ENCODE measurements at regions not wholly inside any gene's neighbourhood (a gene's known extent, or its start where the extent isn't known, plus 50 kb on each side); places are given as distances from the start of the nearest gene placed in this dataset.

- no peak for DNase-seq (ENCODE audit: low spot score)
Observed at GRCh38 chr1:5568321-5568720, 423.9 kb downstream of the NPHP4 start.

- DNase-seq (ENCODE audit: low spot score): no peak
Observed at GRCh38 chr1:5567839-5568238, 424.4 kb downstream of the NPHP4 start.

- no peak for DNase-seq (ENCODE audit: low spot score)
Observed at GRCh38 chr1:5566924-5567323, 425.3 kb downstream of the NPHP4 start.

- no peak for DNase-seq (ENCODE audit: low spot score)
Observed at GRCh38 chr1:5565281-5566125, 426.7 kb downstream of the NPHP4 start.

GRCh38 chr1:5564578-5565257 lies 427.5 kb downstream of the NPHP4 start:
- DNase-seq (ENCODE audit: low spot score): no peak

GRCh38 chr1:5563861-5564577 lies 428.2 kb downstream of the NPHP4 start:
- DNase-seq (ENCODE audit: low spot score): no peak

GRCh38 chr1:5562769-5563168 lies 429.5 kb downstream of the NPHP4 start:
- no peak for DNase-seq (ENCODE audit: low spot score)

GRCh38 chr1:5562331-5562730 lies 429.9 kb downstream of the NPHP4 start:
- no peak for DNase-seq (ENCODE audit: low spot score)

- no peak for DNase-seq (ENCODE audit: low spot score)
Observed at GRCh38 chr1:5559078-5559477, 433.1 kb downstream of the NPHP4 start.

- DNase-seq (ENCODE audit: low spot score): no peak
Observed at GRCh38 chr1:5555853-5556252, 436.4 kb downstream of the NPHP4 start.

GRCh38 chr1:5554784-5555183 lies 437.4 kb downstream of the NPHP4 start:
- no peak for DNase-seq (ENCODE audit: low spot score)

GRCh38 chr1:5554111-5554510 lies 438.1 kb downstream of the NPHP4 start:
- no peak for DNase-seq (ENCODE audit: low spot score)

GRCh38 chr1:5552787-5553484 lies 439.3 kb downstream of the NPHP4 start:
- no peak for DNase-seq (ENCODE audit: low spot score)

GRCh38 chr1:5551274-5551975 lies 440.8 kb downstream of the NPHP4 start:
- DNase-seq (ENCODE audit: low spot score): peak; percentile 65

- DNase-seq (ENCODE audit: low spot score): no peak
Observed at GRCh38 chr1:5548266-5548665, 444.0 kb downstream of the NPHP4 start.

GRCh38 chr1:5543235-5543634 lies 449.0 kb downstream of the NPHP4 start:
- no peak for DNase-seq (ENCODE audit: low spot score)

GRCh38 chr1:5532811-5533210 lies 459.4 kb downstream of the NPHP4 start:
- DNase-seq (ENCODE audit: low spot score): peak; percentile 1

- DNase-seq (ENCODE audit: low spot score): peak; percentile 2
Observed at GRCh38 chr1:5526822-5527551, 465.2 kb downstream of the NPHP4 start.

- no peak for DNase-seq (ENCODE audit: low spot score)
Observed at GRCh38 chr1:5526385-5526750, 465.9 kb downstream of the NPHP4 start.

GRCh38 chr1:5525597-5526384 lies 466.4 kb downstream of the NPHP4 start:
- DNase-seq (ENCODE audit: low spot score): peak; percentile 2

Data from H4 (cell line).